GM23248 (cell line): ENCODE measurements at regions not wholly inside any gene's neighbourhood (a gene's known extent, or its start where the extent isn't known, plus 50 kb on each side); places are given as distances from the start of the nearest gene placed in this dataset.

ENCODE experiments used
- DNase-seq: peaks from one replicate; pipeline ENCODE4 v3.0.0-alpha.2; 2015
- H2AFZ ChIP-seq: fragments of 200-600 bp; sonication (generic); 2 replicates; pipeline ENCODE4 v1.6.1; 2016; ENCODE audit warnings: antibody characterized with exemption
- H3F3A ChIP-seq: fragments of 200-600 bp; sonication (generic); 2 replicates; pipeline ENCODE4 v1.6.1; 2016; ENCODE audit warnings: mild to moderate bottlenecking, antibody characterized with exemption, mixed run types; ENCODE audit not compliant: insufficient read depth
- H3K27ac ChIP-seq: fragments of 200-600 bp; sonication (generic); 2 replicates; pipeline ENCODE4 v1.5.1; 2016; ENCODE audit warnings: mild to moderate bottlenecking
- H3K27me3 ChIP-seq: fragments of 200-600 bp; sonication (generic); replicated peaks from 2 replicates; pipeline ENCODE4 v1.6.1; 2016; ENCODE audit warnings: mild to moderate bottlenecking; ENCODE audit not compliant: insufficient read depth
- H3K36me3 ChIP-seq: fragments of 200-600 bp; sonication (generic); 2 replicates; pipeline ENCODE4 v1.6.1; 2016; ENCODE audit warnings: low read depth, mild to moderate bottlenecking
- H3K4me1 ChIP-seq: fragments of 200-600 bp; sonication (generic); 2 replicates; pipeline ENCODE4 v1.6.1; 2016; ENCODE audit warnings: mild to moderate bottlenecking; ENCODE audit not compliant: insufficient read depth
- H3K4me2 ChIP-seq: fragments of 200-600 bp; sonication (generic); one replicate; pipeline ENCODE4 v1.6.1; 2016; ENCODE audit warnings: mild to moderate bottlenecking; ENCODE audit not compliant: unreplicated experiment
- H3K4me3 ChIP-seq: fragments of 200-600 bp; sonication (generic); 2 replicates; pipeline ENCODE4 v1.5.1; 2016; ENCODE audit warnings: mild to moderate bottlenecking
- H3K79me2 ChIP-seq: fragments of 200-600 bp; sonication (generic); 2 replicates; pipeline ENCODE4 v1.6.1; 2016; ENCODE audit warnings: mild to moderate bottlenecking; ENCODE audit not compliant: insufficient read depth
- H3K9ac ChIP-seq: fragments of 200-600 bp; sonication (generic); 2 replicates; pipeline ENCODE4 v1.6.1; 2016; ENCODE audit warnings: mild to moderate bottlenecking
- H3K9me2 ChIP-seq: fragments of 200-600 bp; sonication (generic); 2 replicates; pipeline ENCODE4 v1.6.1; 2016; ENCODE audit warnings: mixed run types, mild to moderate bottlenecking, moderate library complexity; ENCODE audit not compliant: insufficient read depth
- H3K9me3 ChIP-seq: fragments of 200-600 bp; sonication (generic); one replicate; pipeline ENCODE4 v1.6.1; 2017; ENCODE audit warnings: low read depth
- H4K20me1 ChIP-seq: fragments of 200-600 bp; sonication (generic); 2 replicates; pipeline ENCODE4 v1.6.0; 2016; ENCODE audit not compliant: insufficient read depth
- EZH2 ChIP-seq: fragments of 200-600 bp; sonication (generic); IDR thresholded peaks from 2 replicates; pipeline ENCODE4 v1.6.1; 2018; ENCODE audit warnings: antibody characterized with exemption, mild to moderate bottlenecking; ENCODE audit not compliant: insufficient read depth, poor library complexity, severe bottlenecking
- EZH2phosphoT487 ChIP-seq: fragments of 200-600 bp; sonication (generic); IDR thresholded peaks from 2 replicates; pipeline ENCODE4 v1.6.1; 2018; ENCODE audit warnings: antibody characterized with exemption, moderate library complexity, mild to moderate bottlenecking, low read depth; ENCODE audit not compliant: insufficient read depth
- WGBS, 2 experiments: methylation state at CpG; one replicate each; pipeline ENCODE4 v1.1.6; 2015 to 2017; ENCODE audit warnings: low lambda C conversion rate in 2 of 2, low coverage in 1 of 2; ENCODE audit errors: missing lambda C conversion rate in 2 of 2; 5-methylcytosine and 5-hydroxymethylcytosine counted together
- in situ Hi-C: fragments of 300-500 bp; cut with MboI; formaldehyde crosslinking; loops from 2 replicates; pipeline ENCODE4 v1.15.0; 2020

GRCh38 chr4:95672811-95673210 lies 124.0 kb upstream of the UNC5C start:
- 0 to 10% methylated on average over 1 of the region's 1 CpG for WGBS, 2 experiments
- no peak for TF ChIP-seq EZH2phosphoT487
- TF ChIP-seq EZH2: no peak
- Histone ChIP-seq H3K4me1 (no peaks in the 10 kb centered on the region), H3K79me2 (no peaks in the 10 kb centered on the region), H4K20me1 (no peaks in the 10 kb centered on the region), H3K9me2 (no peaks in the 10 kb centered on the region), H3K9ac (no peak overlapping the region), H3F3A (no peaks in the 10 kb centered on the region), H3K27ac (no peak overlapping the region), H3K27me3 (no peaks in the 10 kb centered on the region), H3K36me3 (no peaks in the 10 kb centered on the region), H2AFZ (no peak overlapping the region), H3K4me2 (no peak overlapping the region), H3K4me3 (no peak overlapping the region), H3K9me3 (no peaks in the 10 kb centered on the region)
- in situ Hi-C loops: no loop called here
- no peak for DNase-seq

- DNase-seq: no peak
- WGBS, 2 experiments: 7 to 11% methylated on average over 3 of the region's 3 CpGs
- no peak overlapping the region for H3K27ac ChIP-seq
- no peak overlapping the region for H2AFZ ChIP-seq
- no peaks in the 10 kb centered on the region for H3K9me2 ChIP-seq
- H3K79me2 ChIP-seq: no peaks in the 10 kb centered on the region
- TF ChIP-seq EZH2phosphoT487 (no peak), EZH2 (no peak)
- no peak overlapping the region for H3K9ac ChIP-seq
- H3K4me3 ChIP-seq: no peak overlapping the region
- no peaks in the 10 kb centered on the region for H3K27me3 ChIP-seq
- H4K20me1 ChIP-seq: no peaks in the 10 kb centered on the region
- no peaks in the 10 kb centered on the region for H3K9me3 ChIP-seq
- H3K36me3 ChIP-seq: no peaks in the 10 kb centered on the region
- H3K4me1 ChIP-seq: no peaks in the 10 kb centered on the region
- in situ Hi-C loops: no loop called here
- H3F3A ChIP-seq: no peaks in the 10 kb centered on the region
- H3K4me2 ChIP-seq: no peak overlapping the region
These were observed 111.9 kb upstream of the UNC5C start for GRCh38 chr4:95660719-95661118.

GRCh38 chr4:95651891-95652290 lies 103.1 kb upstream of the UNC5C start:
- no peaks in the 10 kb centered on the region for H3K9me2 ChIP-seq

GRCh38 chr4:95644417-95644816 lies 95.6 kb upstream of the UNC5C start:
- TF ChIP-seq EZH2 (no peak), EZH2phosphoT487 (no peak)
- H4K20me1 ChIP-seq: no peaks in the 10 kb centered on the region
- DNase-seq: no peak
- H3K27me3 ChIP-seq: no peaks in the 10 kb centered on the region
- no peaks in the 10 kb centered on the region for H3K9me2 ChIP-seq
- H3F3A ChIP-seq: no peaks in the 10 kb centered on the region
- H3K27ac ChIP-seq: no peak overlapping the region
- H3K4me1 ChIP-seq: no peaks in the 10 kb centered on the region
- H3K9ac ChIP-seq: no peak overlapping the region
- no peaks in the 10 kb centered on the region for H3K36me3 ChIP-seq
- in situ Hi-C loops: no loop called here
- peaks cover under 1% of the 10 kb centered on the region for H3K9me3 ChIP-seq
- H3K4me2 ChIP-seq: no peak overlapping the region
- no peaks in the 10 kb centered on the region for H3K79me2 ChIP-seq
- H3K4me3 ChIP-seq: no peak overlapping the region
- H2AFZ ChIP-seq: no peak overlapping the region

More at GRCh38 chr4:95651891-95652290, 103.1 kb upstream of the UNC5C start:
- WGBS, 2 experiments: 0% methylated on average over 1 of the region's 1 CpG
- H3K4me1 ChIP-seq: no peaks in the 10 kb centered on the region
- H3F3A ChIP-seq: no peaks in the 10 kb centered on the region
- no peaks in the 10 kb centered on the region for H4K20me1 ChIP-seq
- in situ Hi-C loops: no loop called here
- H3K9me3 ChIP-seq: peaks cover 5% of the 10 kb centered on the region
- DNase-seq: no peak
- H3K36me3 ChIP-seq: no peaks in the 10 kb centered on the region
- H3K4me2 ChIP-seq: no peak overlapping the region
- H2AFZ ChIP-seq: no peak overlapping the region
- TF ChIP-seq EZH2phosphoT487 (no peak), EZH2 (no peak)
- H3K4me3 ChIP-seq: no peak overlapping the region
- no peak overlapping the region for H3K27ac ChIP-seq
- no peaks in the 10 kb centered on the region for H3K27me3 ChIP-seq
- H3K9ac ChIP-seq: no peak overlapping the region
- H3K79me2 ChIP-seq: no peaks in the 10 kb centered on the region

GRCh38 chr4:95643627-95644026 lies 94.9 kb upstream of the UNC5C start:
- H3K9me3 ChIP-seq: no peaks in the 10 kb centered on the region
- H3K27me3 ChIP-seq: no peaks in the 10 kb centered on the region
- H3F3A ChIP-seq: no peaks in the 10 kb centered on the region
- no peak overlapping the region for H3K4me2 ChIP-seq
- no peaks in the 10 kb centered on the region for H4K20me1 ChIP-seq
- no peak overlapping the region for H2AFZ ChIP-seq
- H3K79me2 ChIP-seq: no peaks in the 10 kb centered on the region
- no peak overlapping the region for H3K9ac ChIP-seq
- no peaks in the 10 kb centered on the region for H3K9me2 ChIP-seq
- no peak for DNase-seq
- TF ChIP-seq EZH2 (no peak), EZH2phosphoT487 (no peak)
- 0 to 8% methylated on average over 1 of the region's 1 CpG for WGBS, 2 experiments
- in situ Hi-C loops: no loop called here
- H3K4me1 ChIP-seq: no peaks in the 10 kb centered on the region
- no peaks in the 10 kb centered on the region for H3K36me3 ChIP-seq
- no peak overlapping the region for H3K27ac ChIP-seq
- no peak overlapping the region for H3K4me3 ChIP-seq
